A549 (cell line): ENCODE measurements at regions not wholly inside any gene's neighbourhood (a gene's known extent, or its start where the extent isn't known, plus 50 kb on each side); places are given as distances from the start of the nearest gene placed in this dataset.

ENCODE experiments used
- BHLHE40 ChIP-seq: IDR thresholded peaks from 2 replicates; pipeline ENCODE4 v1.6.1; 2012; ENCODE audit warnings: low read depth, low read length, inconsistent platforms
- EP300 ChIP-seq, 2 experiments: fragments of >200 bp; sonication (Bioruptor Twin); formaldehyde crosslinking; IDR thresholded peaks; 2 replicates in 1 of 2; 3 replicates in 1 of 2; pipeline ENCODE4 v1.6.1; 2016 to 2017
- TF ChIP-seq, protein P1 (sequence below): fragments of >200 bp; sonication (Bioruptor Twin); formaldehyde crosslinking; IDR thresholded peaks from 3 replicates; pipeline ENCODE4 v1.5.1; 2016

DNA sequence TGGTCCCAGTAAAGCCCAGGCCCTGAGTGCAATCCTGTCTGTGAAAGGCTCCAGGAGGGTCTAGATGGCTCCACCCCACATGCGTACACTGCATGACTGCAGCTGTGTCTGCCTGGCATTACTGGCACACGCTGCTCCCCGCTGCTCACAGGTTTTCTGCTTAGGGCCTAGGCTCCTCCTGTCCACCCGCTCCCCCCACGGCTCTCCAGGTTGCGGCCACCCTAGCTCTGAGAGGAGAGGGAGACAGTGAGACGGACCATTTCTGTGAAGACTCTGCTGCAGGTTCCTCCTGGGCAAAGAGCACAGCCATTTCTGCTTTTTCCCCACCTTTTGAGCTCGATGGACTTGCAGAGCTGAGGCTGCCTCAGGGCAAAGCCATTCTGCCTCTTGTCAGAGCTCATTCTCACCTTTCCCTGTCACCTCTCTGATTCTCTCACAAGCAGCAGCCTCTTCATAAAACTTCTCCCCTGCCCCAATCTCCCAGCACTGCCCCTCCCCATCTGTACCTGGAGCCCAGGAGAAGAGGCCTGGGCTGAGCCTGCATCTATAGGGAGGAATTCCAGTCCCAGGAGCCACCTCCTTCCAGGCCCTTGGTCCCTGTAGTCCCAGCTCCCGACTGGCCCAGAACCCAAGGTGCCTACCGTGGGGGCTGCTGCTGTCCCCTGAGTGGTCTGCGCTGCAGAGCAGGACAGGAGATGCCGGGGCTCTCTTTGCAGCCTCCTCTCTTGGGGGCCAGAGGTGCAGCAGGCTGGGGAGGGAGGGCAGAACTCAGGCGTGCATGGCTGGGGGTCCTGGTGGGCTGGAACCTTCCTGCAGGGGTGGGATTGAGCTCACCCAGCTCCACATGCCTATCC lies 433.7 kb upstream of the B3GAT1 start:
- no peak for TF ChIP-seq EP300 (IDR thresholded peaks at IDR 0.05)
- TF ChIP-seq BHLHE40, result no peak
- TF ChIP-seq, protein P1, sequence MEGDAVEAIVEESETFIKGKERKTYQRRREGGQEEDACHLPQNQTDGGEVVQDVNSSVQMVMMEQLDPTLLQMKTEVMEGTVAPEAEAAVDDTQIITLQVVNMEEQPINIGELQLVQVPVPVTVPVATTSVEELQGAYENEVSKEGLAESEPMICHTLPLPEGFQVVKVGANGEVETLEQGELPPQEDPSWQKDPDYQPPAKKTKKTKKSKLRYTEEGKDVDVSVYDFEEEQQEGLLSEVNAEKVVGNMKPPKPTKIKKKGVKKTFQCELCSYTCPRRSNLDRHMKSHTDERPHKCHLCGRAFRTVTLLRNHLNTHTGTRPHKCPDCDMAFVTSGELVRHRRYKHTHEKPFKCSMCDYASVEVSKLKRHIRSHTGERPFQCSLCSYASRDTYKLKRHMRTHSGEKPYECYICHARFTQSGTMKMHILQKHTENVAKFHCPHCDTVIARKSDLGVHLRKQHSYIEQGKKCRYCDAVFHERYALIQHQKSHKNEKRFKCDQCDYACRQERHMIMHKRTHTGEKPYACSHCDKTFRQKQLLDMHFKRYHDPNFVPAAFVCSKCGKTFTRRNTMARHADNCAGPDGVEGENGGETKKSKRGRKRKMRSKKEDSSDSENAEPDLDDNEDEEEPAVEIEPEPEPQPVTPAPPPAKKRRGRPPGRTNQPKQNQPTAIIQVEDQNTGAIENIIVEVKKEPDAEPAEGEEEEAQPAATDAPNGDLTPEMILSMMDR, result no peak
